Type B pancreatic cell (in vitro differentiated cells): ENCODE measurements at regions not wholly inside any gene's neighbourhood (a gene's known extent, or its start where the extent isn't known, plus 50 kb on each side); places are given as distances from the start of the nearest gene placed in this dataset.

Source experiments
- DNase-seq: peaks from one replicate; pipeline ENCODE4 v3.0.0; 2021; ENCODE audit warnings: mixed read lengths; ENCODE audit not compliant: unreplicated experiment; ENCODE audit errors: extremely low spot score
- H3K27ac Mint-ChIP-seq: 2 replicates; pipeline ENCODE4 v1.8.0; 2021; ENCODE audit warnings: mild to moderate bottlenecking, mixed read lengths
- H3K27me3 Mint-ChIP-seq: 2 replicates; pipeline ENCODE4 v1.8.0; 2021; ENCODE audit warnings: mixed read lengths
- H3K36me3 Mint-ChIP-seq: 2 replicates; pipeline ENCODE4 v1.8.0; 2021; ENCODE audit warnings: mixed read lengths
- H3K4me1 Mint-ChIP-seq: one replicate; pipeline ENCODE4 v1.8.0; 2021; ENCODE audit warnings: mixed read lengths; ENCODE audit not compliant: unreplicated experiment
- H3K4me3 Mint-ChIP-seq: 2 replicates; pipeline ENCODE4 v1.8.0; 2021; ENCODE audit warnings: mild to moderate bottlenecking, mixed read lengths
- H3K9me3 Mint-ChIP-seq: 2 replicates; pipeline ENCODE4 v1.8.0; 2021; ENCODE audit warnings: mixed read lengths
- TF ChIP-seq, protein P1 (sequence below): fragments of 200-600 bp; sonication (generic); conservative IDR thresholded peaks from 2 replicates; pipeline ENCODE4 v1.5.0; 2021; ENCODE audit warnings: antibody characterized with exemption, mild to moderate bottlenecking

DNA sequence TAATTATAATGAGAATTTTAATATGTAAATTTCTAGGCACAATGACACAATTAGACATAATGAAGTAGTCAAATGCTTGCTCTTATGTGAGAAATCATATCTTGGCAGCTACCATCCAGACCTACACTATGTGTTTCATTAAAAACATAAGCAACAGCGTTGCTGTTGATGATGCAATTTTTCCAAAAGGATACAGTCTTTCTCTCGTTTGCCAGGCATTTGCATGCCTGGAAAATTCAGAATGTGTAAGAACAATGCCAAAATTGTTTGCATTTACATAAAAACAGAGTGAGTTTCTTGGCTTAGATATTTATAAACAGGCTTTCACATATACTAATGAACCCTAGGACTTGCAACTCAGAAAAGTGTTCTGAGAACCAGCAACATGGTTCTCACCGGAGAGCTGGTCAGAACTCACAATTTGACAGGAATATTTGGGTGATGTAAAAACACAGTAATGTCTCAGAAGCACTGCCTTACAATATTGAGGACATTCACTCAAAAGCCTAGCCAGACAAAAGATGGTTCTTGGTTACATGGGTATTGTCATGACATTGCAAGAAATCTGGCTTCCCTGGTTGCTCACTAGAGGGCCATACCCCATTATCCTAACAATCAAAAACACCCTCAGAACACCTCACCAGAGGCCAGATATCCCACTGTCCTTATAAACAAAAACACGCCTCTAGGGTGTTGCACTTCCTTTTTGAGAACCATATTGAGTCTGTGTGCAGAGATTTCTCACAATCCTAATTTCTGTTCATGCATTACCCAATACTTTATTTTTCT is 1029.0 kb upstream of the AGA start:
- H3K9me3 Mint-ChIP-seq: no peaks in the 10 kb centered on the region
- no peak overlapping the region for H3K4me3 Mint-ChIP-seq
- H3K36me3 Mint-ChIP-seq: no peaks in the 10 kb centered on the region
- H3K4me1 Mint-ChIP-seq: peaks cover 8% of the 10 kb centered on the region
- DNase-seq: no peak
- TF ChIP-seq, protein P1, sequence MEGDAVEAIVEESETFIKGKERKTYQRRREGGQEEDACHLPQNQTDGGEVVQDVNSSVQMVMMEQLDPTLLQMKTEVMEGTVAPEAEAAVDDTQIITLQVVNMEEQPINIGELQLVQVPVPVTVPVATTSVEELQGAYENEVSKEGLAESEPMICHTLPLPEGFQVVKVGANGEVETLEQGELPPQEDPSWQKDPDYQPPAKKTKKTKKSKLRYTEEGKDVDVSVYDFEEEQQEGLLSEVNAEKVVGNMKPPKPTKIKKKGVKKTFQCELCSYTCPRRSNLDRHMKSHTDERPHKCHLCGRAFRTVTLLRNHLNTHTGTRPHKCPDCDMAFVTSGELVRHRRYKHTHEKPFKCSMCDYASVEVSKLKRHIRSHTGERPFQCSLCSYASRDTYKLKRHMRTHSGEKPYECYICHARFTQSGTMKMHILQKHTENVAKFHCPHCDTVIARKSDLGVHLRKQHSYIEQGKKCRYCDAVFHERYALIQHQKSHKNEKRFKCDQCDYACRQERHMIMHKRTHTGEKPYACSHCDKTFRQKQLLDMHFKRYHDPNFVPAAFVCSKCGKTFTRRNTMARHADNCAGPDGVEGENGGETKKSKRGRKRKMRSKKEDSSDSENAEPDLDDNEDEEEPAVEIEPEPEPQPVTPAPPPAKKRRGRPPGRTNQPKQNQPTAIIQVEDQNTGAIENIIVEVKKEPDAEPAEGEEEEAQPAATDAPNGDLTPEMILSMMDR: no peak
- H3K27ac Mint-ChIP-seq: no peak overlapping the region
- no peaks in the 10 kb centered on the region for H3K27me3 Mint-ChIP-seq

DNA sequence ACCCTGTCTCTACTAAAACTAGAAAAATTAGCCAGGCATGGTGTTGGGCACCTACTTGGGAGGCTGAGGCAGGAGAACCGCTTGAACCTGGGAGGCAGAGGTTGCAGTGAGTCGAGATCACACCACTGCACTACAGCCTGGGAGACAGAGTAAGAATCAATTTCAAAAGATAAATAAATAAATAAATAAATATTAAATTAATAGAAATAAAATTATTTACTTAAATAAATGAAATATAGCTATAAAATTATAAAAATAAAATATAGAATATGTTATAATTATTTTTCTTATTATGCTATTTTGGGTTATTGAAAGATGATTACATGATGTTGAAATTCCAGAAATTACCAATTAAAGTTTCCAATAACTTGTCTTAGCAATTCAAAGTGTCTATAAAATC is 1029.8 kb upstream of the AGA start:
- DNase-seq: no peak
- TF ChIP-seq, protein P1: no peak
- no peak overlapping the region for H3K27ac Mint-ChIP-seq
- no peak overlapping the region for H3K4me3 Mint-ChIP-seq
- H3K9me3 Mint-ChIP-seq: no peaks in the 10 kb centered on the region
- H3K36me3 Mint-ChIP-seq: no peaks in the 10 kb centered on the region
- H3K4me1 Mint-ChIP-seq: peaks cover 8% of the 10 kb centered on the region
- H3K27me3 Mint-ChIP-seq: no peaks in the 10 kb centered on the region

DNA sequence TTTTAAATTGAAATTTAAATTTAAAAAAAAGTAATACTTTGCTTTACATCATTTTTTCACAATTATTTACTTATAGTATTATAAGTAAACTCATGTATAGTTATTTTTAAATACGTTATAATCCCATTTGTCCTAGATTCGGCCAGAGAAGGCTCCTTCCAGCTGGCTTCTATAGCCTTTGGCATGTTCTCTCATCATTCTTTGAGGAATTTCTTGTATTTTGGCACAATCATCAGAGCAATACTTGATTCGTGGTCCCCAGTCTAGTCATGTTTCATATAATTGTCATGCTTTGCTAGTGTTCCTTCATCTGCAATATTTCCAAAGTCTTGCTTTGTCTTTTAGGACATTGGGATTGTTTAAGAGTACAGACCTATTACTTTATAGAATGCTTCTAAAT is 1037.9 kb upstream of the AGA start:
- Mint-ChIP-seq H3K36me3 (no peaks in the 10 kb centered on the region), H3K27me3 (no peaks in the 10 kb centered on the region), H3K27ac (no peak overlapping the region), H3K9me3 (no peaks in the 10 kb centered on the region), H3K4me1 (no peaks in the 10 kb centered on the region), H3K4me3 (no peak overlapping the region)
- no peak for DNase-seq
- TF ChIP-seq, protein P1: no peak

DNA sequence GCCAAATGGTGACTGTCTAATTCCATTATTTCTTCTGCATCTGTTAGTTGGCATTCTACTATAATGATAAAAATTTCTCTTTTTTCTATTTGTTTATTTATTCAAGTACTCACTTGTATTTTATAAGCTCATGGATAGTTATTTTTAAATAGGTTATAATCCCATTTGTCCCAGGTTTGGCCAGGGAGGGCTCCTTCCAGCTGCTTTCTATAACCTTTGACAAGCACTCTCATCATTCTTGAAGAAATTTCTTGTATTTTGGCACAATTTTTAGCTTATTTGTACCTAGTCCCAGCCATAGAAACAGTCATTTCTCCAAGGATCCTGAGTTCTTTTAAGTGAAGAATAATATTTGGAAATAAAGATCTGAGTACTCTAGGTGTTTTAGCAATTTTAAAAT is 1038.6 kb upstream of the AGA start:
- no peaks in the 10 kb centered on the region for H3K4me1 Mint-ChIP-seq
- H3K4me3 Mint-ChIP-seq: no peak overlapping the region
- no peaks in the 10 kb centered on the region for H3K27me3 Mint-ChIP-seq
- no peaks in the 10 kb centered on the region for H3K9me3 Mint-ChIP-seq
- H3K27ac Mint-ChIP-seq: no peak overlapping the region
- TF ChIP-seq, protein P1: no peak
- H3K36me3 Mint-ChIP-seq: no peaks in the 10 kb centered on the region
- no peak for DNase-seq

DNA sequence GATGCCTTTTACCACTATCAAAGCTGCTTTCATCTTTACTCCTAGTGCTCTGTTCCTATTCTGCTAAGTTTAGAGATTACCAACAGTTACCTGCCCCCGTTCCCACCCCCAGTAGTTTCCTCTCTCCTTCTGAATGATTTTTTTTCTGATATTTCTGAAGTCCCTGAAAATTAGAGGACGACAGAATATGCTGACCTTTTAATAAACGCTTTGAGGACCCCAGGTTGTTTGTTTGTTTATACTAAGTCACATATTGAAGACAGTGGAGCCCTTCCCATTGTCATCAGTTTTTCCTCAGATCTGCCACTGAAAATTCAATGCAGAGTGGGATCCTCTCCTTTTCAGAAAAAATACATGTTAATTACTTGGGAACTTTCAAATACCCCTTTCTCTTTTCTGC is 1039.3 kb upstream of the AGA start:
- H3K27me3 Mint-ChIP-seq: no peaks in the 10 kb centered on the region
- no peaks in the 10 kb centered on the region for H3K9me3 Mint-ChIP-seq
- H3K27ac Mint-ChIP-seq: no peak overlapping the region
- H3K36me3 Mint-ChIP-seq: no peaks in the 10 kb centered on the region
- TF ChIP-seq, protein P1: no peak
- no peak for DNase-seq
- H3K4me3 Mint-ChIP-seq: no peak overlapping the region
- H3K4me1 Mint-ChIP-seq: no peaks in the 10 kb centered on the region
